ENCODE measurements at regions not wholly inside any gene's neighbourhood (a gene's known extent, or its start where the extent isn't known, plus 50 kb on each side); places are given as distances from the start of the nearest gene placed in this dataset.

DNA sequence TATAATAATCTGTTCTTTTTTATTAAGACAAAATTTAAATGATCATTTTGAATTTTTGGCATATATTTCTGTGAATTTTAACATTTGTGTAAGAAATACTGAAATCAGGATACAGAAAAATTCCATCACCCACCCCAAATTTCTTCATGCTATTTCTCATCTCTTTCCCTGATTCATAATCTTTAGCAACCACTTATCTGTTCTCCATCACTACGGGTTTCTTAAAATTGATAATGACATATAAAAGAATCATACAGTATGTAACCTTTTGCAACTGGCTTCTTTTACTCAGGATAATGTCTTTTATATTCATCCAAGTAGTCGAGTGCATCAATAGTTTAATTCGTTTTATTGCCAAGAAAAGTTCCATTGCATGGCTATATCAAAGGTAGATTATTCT lies 1627.0 kb downstream of the PCDH9 start:
- TF ChIP-seq, protein P1, sequence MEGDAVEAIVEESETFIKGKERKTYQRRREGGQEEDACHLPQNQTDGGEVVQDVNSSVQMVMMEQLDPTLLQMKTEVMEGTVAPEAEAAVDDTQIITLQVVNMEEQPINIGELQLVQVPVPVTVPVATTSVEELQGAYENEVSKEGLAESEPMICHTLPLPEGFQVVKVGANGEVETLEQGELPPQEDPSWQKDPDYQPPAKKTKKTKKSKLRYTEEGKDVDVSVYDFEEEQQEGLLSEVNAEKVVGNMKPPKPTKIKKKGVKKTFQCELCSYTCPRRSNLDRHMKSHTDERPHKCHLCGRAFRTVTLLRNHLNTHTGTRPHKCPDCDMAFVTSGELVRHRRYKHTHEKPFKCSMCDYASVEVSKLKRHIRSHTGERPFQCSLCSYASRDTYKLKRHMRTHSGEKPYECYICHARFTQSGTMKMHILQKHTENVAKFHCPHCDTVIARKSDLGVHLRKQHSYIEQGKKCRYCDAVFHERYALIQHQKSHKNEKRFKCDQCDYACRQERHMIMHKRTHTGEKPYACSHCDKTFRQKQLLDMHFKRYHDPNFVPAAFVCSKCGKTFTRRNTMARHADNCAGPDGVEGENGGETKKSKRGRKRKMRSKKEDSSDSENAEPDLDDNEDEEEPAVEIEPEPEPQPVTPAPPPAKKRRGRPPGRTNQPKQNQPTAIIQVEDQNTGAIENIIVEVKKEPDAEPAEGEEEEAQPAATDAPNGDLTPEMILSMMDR (IDR thresholded peaks at IDR 0.05), result no peak
- TF ChIP-seq POLR2AphosphoS5 (IDR thresholded peaks at IDR 0.05), result no peak

Measured in suprapubic skin (tissue), 3 donors.